Activated naive CD4-positive, alpha-beta T cell treated with anti-CD3 and anti-CD28 coated beads, Interleukin-2, amount 50 U/mL, for 72 hours (primary cell): ENCODE measurements at regions not wholly inside any gene's neighbourhood (a gene's known extent, or its start where the extent isn't known, plus 50 kb on each side); places are given as distances from the start of the nearest gene placed in this dataset.

Experiments
- ATAC-seq, 2 donors: fragments of 150-1000 bp; cut with Tn5 transposase; 2 replicates each; pipeline ENCODE4 v1.10.0; 2021; ENCODE audit warnings: mild to moderate bottlenecking in 2 of 2, moderate library complexity in 2 of 2
- DNase-seq, 2 donors: peaks; one replicate each; pipeline ENCODE4 v3.0.0; 2021 to 2022; ENCODE audit warnings: low spot score in 2 of 2
- H3K27ac Mint-ChIP-seq, 2 donors: one replicate each; pipeline ENCODE4 v1.8.0; 2022; ENCODE audit warnings: mild to moderate bottlenecking in 2 of 2, mixed read lengths in 2 of 2
- H3K36me3 Mint-ChIP-seq, 2 donors: one replicate each; pipeline ENCODE4 v1.8.0; 2022; ENCODE audit warnings: mixed read lengths in 2 of 2
- H3K9me3 Mint-ChIP-seq, 2 donors: one replicate each; pipeline ENCODE4 v1.8.0; 2022; ENCODE audit warnings: mixed read lengths in 2 of 2

- peaks cover 3 to 16% of the 10 kb centered on the region in 2 donors for H3K9me3 Mint-ChIP-seq
- ATAC-seq (no peak), DNase-seq (no peak)
Observed at GRCh38 chr2:207266648-207267047, 100.9 kb upstream of the KLF7 start.

GRCh38 chr2:207269038-207269437 lies 103.3 kb upstream of the KLF7 start:
- no peak for DNase-seq
- ATAC-seq: no peak
- Mint-ChIP-seq H3K36me3 (peaks cover 0 to 7% of the 10 kb centered on the region in 2 donors), H3K27ac (no peak overlapping the region), H3K9me3 (peaks cover 3 to 9% of the 10 kb centered on the region in 2 donors)

More at GRCh38 chr2:207266648-207267047, 100.9 kb upstream of the KLF7 start:
- H3K27ac Mint-ChIP-seq: no peak overlapping the region
- peaks cover 0 to 7% of the 10 kb centered on the region in 2 donors for H3K36me3 Mint-ChIP-seq

GRCh38 chr2:207274530-207275189 lies 108.9 kb upstream of the KLF7 start:
- ATAC-seq: no peak
- H3K36me3 Mint-ChIP-seq: peaks cover 0 to 6% of the 10 kb centered on the region in 2 donors
- peaks cover 0 to 10% of the 10 kb centered on the region in 2 donors for H3K9me3 Mint-ChIP-seq
- no peak for DNase-seq
- no peak overlapping the region for H3K27ac Mint-ChIP-seq

- Mint-ChIP-seq H3K9me3 (peaks cover 0 to 10% of the 10 kb centered on the region in 2 donors), H3K27ac (no peak overlapping the region), H3K36me3 (peaks cover 0 to 6% of the 10 kb centered on the region in 2 donors)
- no peak for ATAC-seq
- DNase-seq: no peak
Observed at GRCh38 chr2:207275779-207276178, 110.0 kb upstream of the KLF7 start.

GRCh38 chr2:207276248-207276647 lies 110.5 kb upstream of the KLF7 start:
- no peak for ATAC-seq
- Mint-ChIP-seq H3K36me3 (peaks cover 0 to 6% of the 10 kb centered on the region in 2 donors), H3K9me3 (peaks cover 0 to 10% of the 10 kb centered on the region in 2 donors), H3K27ac (no peak overlapping the region)
- DNase-seq: no peak

- Mint-ChIP-seq H3K27ac (no peak overlapping the region), H3K36me3 (peaks cover 0 to 12% of the 10 kb centered on the region in 2 donors), H3K9me3 (peaks cover 0 to 12% of the 10 kb centered on the region in 2 donors)
- no peak for ATAC-seq
- no peak for DNase-seq
Observed at GRCh38 chr2:207276858-207277257, 111.1 kb upstream of the KLF7 start.

- peak overlapping the region; percentile 21 to 79 for H3K27ac Mint-ChIP-seq
- ATAC-seq (peak; percentile 72 to 91), DNase-seq (no peak)
- H3K9me3 Mint-ChIP-seq: peaks cover 0 to 16% of the 10 kb centered on the region in 2 donors
- peaks cover 0 to 18% of the 10 kb centered on the region in 2 donors for H3K36me3 Mint-ChIP-seq
Observed at GRCh38 chr2:207279520-207279919, 113.8 kb upstream of the KLF7 start.

- DNase-seq (no peak), ATAC-seq (no peak)
- H3K27ac Mint-ChIP-seq: no peak overlapping the region
- H3K9me3 Mint-ChIP-seq: peaks cover 0 to 6% of the 10 kb centered on the region in 2 donors
- peaks cover 0 to 21% of the 10 kb centered on the region in 2 donors for H3K36me3 Mint-ChIP-seq
Observed at GRCh38 chr2:207281436-207281835, 115.7 kb upstream of the KLF7 start.

- peak in 1 of 2 donors; percentile 3 for ATAC-seq
- H3K9me3 Mint-ChIP-seq: peaks cover 0 to 6% of the 10 kb centered on the region in 2 donors
- peak overlapping the region in 1 of 2 donors; percentile 5 for H3K27ac Mint-ChIP-seq
- no peak for DNase-seq
- peaks cover 0 to 21% of the 10 kb centered on the region in 2 donors for H3K36me3 Mint-ChIP-seq
Observed at GRCh38 chr2:207282916-207283315, 117.2 kb upstream of the KLF7 start.

- peaks cover 0 to 6% of the 10 kb centered on the region in 2 donors for H3K9me3 Mint-ChIP-seq
- no peak for DNase-seq
- H3K27ac Mint-ChIP-seq: peak overlapping the region in 1 of 2 donors; percentile 5
- peaks cover 0 to 21% of the 10 kb centered on the region in 2 donors for H3K36me3 Mint-ChIP-seq
- peak in 1 of 2 donors; percentile 36 for ATAC-seq
Observed at GRCh38 chr2:207283356-207283755, 117.6 kb upstream of the KLF7 start.

- Mint-ChIP-seq H3K9me3 (peaks cover 0 to 6% of the 10 kb centered on the region in 2 donors), H3K27ac (no peak overlapping the region), H3K36me3 (peaks cover 0 to 15% of the 10 kb centered on the region in 2 donors)
- ATAC-seq: no peak
- no peak for DNase-seq
Observed at GRCh38 chr2:207284556-207285472, 119.1 kb upstream of the KLF7 start.

- no peak overlapping the region for H3K27ac Mint-ChIP-seq
- DNase-seq: no peak
- peaks cover 0 to 12% of the 10 kb centered on the region in 2 donors for H3K9me3 Mint-ChIP-seq
- ATAC-seq: no peak
- peaks cover 0 to 18% of the 10 kb centered on the region in 2 donors for H3K36me3 Mint-ChIP-seq
Observed at GRCh38 chr2:207285473-207285815, 119.7 kb upstream of the KLF7 start.

GRCh38 chr2:207286106-207286505 lies 120.4 kb upstream of the KLF7 start:
- ATAC-seq (peak; percentile 75 to 89), DNase-seq (no peak)
- Mint-ChIP-seq H3K9me3 (peaks cover 0 to 18% of the 10 kb centered on the region in 2 donors), H3K27ac (peak overlapping the region in 1 of 2 donors; percentile 2), H3K36me3 (peaks cover 4 to 25% of the 10 kb centered on the region in 2 donors)

- H3K27ac Mint-ChIP-seq: peak overlapping the region in 1 of 2 donors; percentile 51
- H3K36me3 Mint-ChIP-seq: peaks cover 6 to 15% of the 10 kb centered on the region in 2 donors
- H3K9me3 Mint-ChIP-seq: peaks cover 0 to 19% of the 10 kb centered on the region in 2 donors
- ATAC-seq: peak; percentile 28 to 63
- DNase-seq: no peak
Observed at GRCh38 chr2:207288628-207289027, 122.9 kb upstream of the KLF7 start.

- no peak for DNase-seq
- Mint-ChIP-seq H3K9me3 (peaks cover 0 to 19% of the 10 kb centered on the region in 2 donors), H3K27ac (no peak overlapping the region), H3K36me3 (peaks cover 6 to 15% of the 10 kb centered on the region in 2 donors)
- ATAC-seq: no peak
Observed at GRCh38 chr2:207289295-207290018, 123.7 kb upstream of the KLF7 start.

GRCh38 chr2:207290833-207291624 lies 125.3 kb upstream of the KLF7 start:
- peaks cover 0 to 19% of the 10 kb centered on the region in 2 donors for H3K9me3 Mint-ChIP-seq
- peak; percentile 43 to 58 for ATAC-seq
- peak overlapping the region in 1 of 2 donors; percentile 0 for H3K27ac Mint-ChIP-seq
- peaks cover 6 to 11% of the 10 kb centered on the region in 2 donors for H3K36me3 Mint-ChIP-seq
- no peak for DNase-seq
